ENCODE measurements at regions not wholly inside any gene's neighbourhood (a gene's known extent, or its start where the extent isn't known, plus 50 kb on each side); places are given as distances from the start of the nearest gene placed in this dataset.

GRCh38 chr22:48957987-48958321 is 869.7 kb downstream of the BRD1 start:
- TF ChIP-seq CTCF (IDR thresholded peaks at IDR 0.05) = no peak
- no peak for TF ChIP-seq ZFX (IDR thresholded peaks at IDR 0.05; ENCODE audit: borderline replicate concordance)
